Endodermal cell (in vitro differentiated cells): ENCODE measurements at regions not wholly inside any gene's neighbourhood (a gene's known extent, or its start where the extent isn't known, plus 50 kb on each side); places are given as distances from the start of the nearest gene placed in this dataset.

ENCODE experiments used
- DNase-seq: peaks from one replicate; pipeline ENCODE4 v3.0.0-alpha.2; 2017
- H3K27ac ChIP-seq: 2 replicates; pipeline ENCODE4 v1.5.1; 2013; ENCODE audit warnings: mild to moderate bottlenecking, low read depth, low read length, moderate library complexity
- H3K27me3 ChIP-seq: 2 replicates; pipeline ENCODE4 v1.6.1; 2013; ENCODE audit warnings: mild to moderate bottlenecking, low read length, moderate library complexity; ENCODE audit not compliant: insufficient read depth, control insufficient read depth, poor library complexity, severe bottlenecking
- H3K36me3 ChIP-seq: 2 replicates; pipeline ENCODE4 v1.7.0; 2013; ENCODE audit warnings: mild to moderate bottlenecking, low read length, moderate library complexity; ENCODE audit not compliant: control insufficient read depth, insufficient read depth
- H3K4me1 ChIP-seq: one replicate; pipeline ENCODE4 v1.7.0; 2013; ENCODE audit warnings: low read length; ENCODE audit not compliant: control insufficient read depth, insufficient read depth
- H3K4me3 ChIP-seq: 2 replicates; pipeline ENCODE4 v1.5.1; 2013; ENCODE audit warnings: mild to moderate bottlenecking, low read length, moderate library complexity
- H3K9ac ChIP-seq: 2 replicates; pipeline ENCODE4 v1.6.1; 2013; ENCODE audit warnings: mild to moderate bottlenecking, low read length, moderate library complexity; ENCODE audit not compliant: poor library complexity, severe bottlenecking; ENCODE audit errors: extremely low read depth
- H3K9me3 ChIP-seq: 2 replicates; pipeline ENCODE4 v1.6.1; 2013; ENCODE audit warnings: mild to moderate bottlenecking, low read length, moderate library complexity; ENCODE audit not compliant: control insufficient read depth
- H3K27ac Mint-ChIP-seq: 2 replicates; pipeline ENCODE4 v1.8.0; 2020; ENCODE audit warnings: mixed read lengths
- H3K27me3 Mint-ChIP-seq: 2 replicates; pipeline ENCODE4 v1.8.0; 2021; ENCODE audit warnings: mild to moderate bottlenecking, mixed read lengths; ENCODE audit not compliant: insufficient read depth
- H3K36me3 Mint-ChIP-seq: 2 replicates; pipeline ENCODE4 v1.8.0; 2020; ENCODE audit warnings: low read depth, mixed read lengths
- H3K4me1 Mint-ChIP-seq: 2 replicates; pipeline ENCODE4 v1.8.0; 2020; ENCODE audit warnings: mixed read lengths
- H3K4me3 Mint-ChIP-seq: 2 replicates; pipeline ENCODE4 v1.8.0; 2020; ENCODE audit warnings: mild to moderate bottlenecking, moderate library complexity, mixed read lengths
- H3K9me3 Mint-ChIP-seq: 2 replicates; pipeline ENCODE4 v1.8.0; 2020; ENCODE audit warnings: mild to moderate bottlenecking, mixed read lengths
- CTCF ChIP-seq: fragments of 200-600 bp; sonication (generic); conservative IDR thresholded peaks from 2 replicates; pipeline ENCODE4 v1.5.0; 2021; ENCODE audit warnings: antibody characterized with exemption, mild to moderate bottlenecking
- WGBS, 2 experiments: methylation state at CpG; one replicate each; pipeline versions ENCODE4 v1.1.5 to v1.1.7; 2013; ENCODE audit warnings: missing lambda C conversion rate in 2 of 2, mixed read lengths in 1 of 2; ENCODE audit not compliant: insufficient coverage in 1 of 2, insufficient read length in 1 of 2; 5-methylcytosine and 5-hydroxymethylcytosine counted together

- H3K36me3 Mint-ChIP-seq = no peaks in the 10 kb centered on the region
- no peak overlapping the region for H3K27ac ChIP-seq
- H3K9me3 Mint-ChIP-seq = no peaks in the 10 kb centered on the region
- H3K4me1 Mint-ChIP-seq = peaks cover 8% of the 10 kb centered on the region
- H3K36me3 ChIP-seq = no peaks in the 10 kb centered on the region
- TF ChIP-seq CTCF = no peak
- H3K9ac ChIP-seq = no peak overlapping the region
- no peaks in the 10 kb centered on the region for H3K27me3 Mint-ChIP-seq
- H3K4me3 ChIP-seq = no peak overlapping the region
- no peaks in the 10 kb centered on the region for H3K9me3 ChIP-seq
- H3K4me3 Mint-ChIP-seq = no peak overlapping the region
- H3K4me1 ChIP-seq = peaks cover 3% of the 10 kb centered on the region
- no peak for DNase-seq
- H3K27me3 ChIP-seq = no peaks in the 10 kb centered on the region
- H3K27ac Mint-ChIP-seq = no peak overlapping the region
Measured at GRCh38 chr18:4587204-4587603, 132.1 kb upstream of the DLGAP1 start.

GRCh38 chr18:4586731-4587130, 131.6 kb upstream of the DLGAP1 start:
- no peaks in the 10 kb centered on the region for H3K36me3 Mint-ChIP-seq
- H3K4me3 Mint-ChIP-seq = no peak overlapping the region
- no peaks in the 10 kb centered on the region for H3K36me3 ChIP-seq
- H3K4me1 Mint-ChIP-seq = peaks cover 8% of the 10 kb centered on the region
- no peaks in the 10 kb centered on the region for H3K9me3 ChIP-seq
- H3K4me3 ChIP-seq = no peak overlapping the region
- no peak overlapping the region for H3K27ac Mint-ChIP-seq
- no peak overlapping the region for H3K9ac ChIP-seq
- no peak for TF ChIP-seq CTCF
- H3K27me3 Mint-ChIP-seq = no peaks in the 10 kb centered on the region
- 86% methylated on average over 2 of the region's 2 CpGs; no CpG with 5 or more reads in 1 of the 2 experiments for WGBS, 2 experiments
- no peak for DNase-seq
- no peaks in the 10 kb centered on the region for H3K9me3 Mint-ChIP-seq
- no peak overlapping the region for H3K27ac ChIP-seq
- peaks cover 3% of the 10 kb centered on the region for H3K4me1 ChIP-seq
- H3K27me3 ChIP-seq = no peaks in the 10 kb centered on the region

GRCh38 chr18:4582431-4583335, 127.6 kb upstream of the DLGAP1 start:
- Mint-ChIP-seq H3K36me3 (no peaks in the 10 kb centered on the region), H3K9me3 (no peaks in the 10 kb centered on the region), H3K27me3 (no peaks in the 10 kb centered on the region), H3K4me1 (no peaks in the 10 kb centered on the region), H3K27ac (no peak overlapping the region), H3K4me3 (no peak overlapping the region)
- Histone ChIP-seq H3K4me3 (no peak overlapping the region), H3K4me1 (no peaks in the 10 kb centered on the region), H3K9ac (no peak overlapping the region), H3K9me3 (peaks cover 3% of the 10 kb centered on the region), H3K27me3 (no peaks in the 10 kb centered on the region), H3K36me3 (no peaks in the 10 kb centered on the region), H3K27ac (no peak overlapping the region)
- 89 to 91% methylated on average over 2 to 3 of the region's 3 CpGs for WGBS, 2 experiments
- no peak for DNase-seq
- TF ChIP-seq CTCF = no peak
